H9 (cell line): ENCODE measurements at regions not wholly inside any gene's neighbourhood (a gene's known extent, or its start where the extent isn't known, plus 50 kb on each side); places are given as distances from the start of the nearest gene placed in this dataset.

Experiments used
- DNase-seq: peaks from one replicate; pipeline ENCODE4 v3.0.0-alpha.2; 2017
- H2AFZ ChIP-seq: one replicate; pipeline ENCODE4 v1.6.1; 2013; ENCODE audit warnings: mild to moderate bottlenecking, low read length, control low read depth, moderate library complexity
- H2AK5ac ChIP-seq: 2 replicates; pipeline ENCODE4 v1.6.1; 2013; ENCODE audit warnings: low read length, control low read depth, mixed read lengths; ENCODE audit not compliant: insufficient read length
- H2BK120ac ChIP-seq: one replicate; pipeline ENCODE4 v1.6.1; 2013; ENCODE audit warnings: low read depth, mild to moderate bottlenecking, low read length, control low read depth, inconsistent platforms; ENCODE audit not compliant: poor library complexity, severe bottlenecking
- H2BK12ac ChIP-seq: 2 replicates; pipeline ENCODE4 v1.6.1; 2013; ENCODE audit warnings: low read length, control low read depth, mixed read lengths, low read depth; ENCODE audit not compliant: insufficient read length
- H2BK15ac ChIP-seq: 2 replicates; pipeline ENCODE4 v1.6.1; 2013; ENCODE audit warnings: low read depth, low read length, control low read depth
- H2BK20ac ChIP-seq: one replicate; pipeline ENCODE4 v1.6.1; 2013; ENCODE audit warnings: low read depth, mild to moderate bottlenecking, low read length, control low read depth, inconsistent platforms; ENCODE audit not compliant: poor library complexity, severe bottlenecking
- H2BK5ac ChIP-seq: 2 replicates; pipeline ENCODE4 v1.6.1; 2013; ENCODE audit warnings: low read length, control low read depth, mixed read lengths; ENCODE audit not compliant: insufficient read length
- H3K14ac ChIP-seq: 2 replicates; pipeline ENCODE4 v1.6.1; 2013; ENCODE audit warnings: low read length, control low read depth; ENCODE audit not compliant: insufficient read depth
- H3K18ac ChIP-seq: 2 replicates; pipeline ENCODE4 v1.6.1; 2013; ENCODE audit warnings: low read depth, mild to moderate bottlenecking, mixed read lengths, low read length, control low read depth; ENCODE audit not compliant: insufficient read length
- H3K23ac ChIP-seq: 2 replicates; pipeline ENCODE4 v1.6.1; 2013; ENCODE audit warnings: low read length, control low read depth, mixed read lengths, low read depth; ENCODE audit not compliant: insufficient read length
- H3K23me2 ChIP-seq: 2 replicates; pipeline ENCODE4 v1.6.1; 2013; ENCODE audit warnings: low read depth, mild to moderate bottlenecking, mixed read lengths, low read length, control low read depth; ENCODE audit not compliant: insufficient read length, poor library complexity, severe bottlenecking
- H3K27ac ChIP-seq: 2 replicates; pipeline ENCODE4 v1.5.1; 2013; ENCODE audit warnings: low read length, control low read depth, mixed read lengths, low read depth; ENCODE audit not compliant: insufficient read length
- H3K27me3 ChIP-seq: 2 replicates; pipeline ENCODE4 v1.6.1; 2013; ENCODE audit warnings: low read length, control low read depth, inconsistent platforms; ENCODE audit not compliant: insufficient read depth
- H3K4ac ChIP-seq: 2 replicates; pipeline ENCODE4 v1.6.1; 2013; ENCODE audit warnings: low read depth, mild to moderate bottlenecking, control low read depth, inconsistent platforms, low read length, moderate library complexity
- H3K4me1 ChIP-seq: 2 replicates; pipeline ENCODE4 v1.6.1; 2013; ENCODE audit warnings: low read length, control low read depth, inconsistent platforms; ENCODE audit not compliant: insufficient read depth
- H3K4me2 ChIP-seq: 2 replicates; pipeline ENCODE4 v1.6.1; 2013; ENCODE audit warnings: low read length, control low read depth, mixed read lengths; ENCODE audit not compliant: insufficient read length, insufficient read depth
- H3K56ac ChIP-seq: 2 replicates; pipeline ENCODE4 v1.6.1; 2013; ENCODE audit warnings: low read depth, mild to moderate bottlenecking, mixed read lengths, low read length, control low read depth; ENCODE audit not compliant: insufficient read length
- H3K79me1 ChIP-seq: 2 replicates; pipeline ENCODE4 v1.6.1; 2013; ENCODE audit warnings: low read depth, mild to moderate bottlenecking, moderate library complexity, low read length, control low read depth, inconsistent platforms; ENCODE audit not compliant: insufficient read depth, poor library complexity, severe bottlenecking
- H3K79me2 ChIP-seq: 2 replicates; pipeline ENCODE4 v1.6.1; 2013; ENCODE audit warnings: low read length, control low read depth, inconsistent platforms; ENCODE audit not compliant: insufficient read depth
- H3K9ac ChIP-seq: 2 replicates; pipeline ENCODE4 v1.6.1; 2013; ENCODE audit warnings: low read length, control low read depth, mixed read lengths; ENCODE audit not compliant: insufficient read length; ENCODE audit errors: extremely low read depth
- H3K9me3 ChIP-seq: one replicate; pipeline ENCODE4 v1.6.1; 2013; ENCODE audit warnings: low read depth, low read length, inconsistent platforms; ENCODE audit not compliant: control insufficient read depth
- H3T11ph ChIP-seq: one replicate; pipeline ENCODE4 v1.6.1; 2013; ENCODE audit warnings: mild to moderate bottlenecking, low read length, control low read depth, inconsistent platforms
- H4K20me1 ChIP-seq: one replicate; pipeline ENCODE4 v1.6.1; 2013; ENCODE audit not compliant: control insufficient read depth, insufficient read length, insufficient read depth
- H4K5ac ChIP-seq: 2 replicates; pipeline ENCODE4 v1.6.1; 2013; ENCODE audit warnings: low read depth, mild to moderate bottlenecking, mixed read lengths, low read length, control low read depth; ENCODE audit not compliant: insufficient read length
- H4K8ac ChIP-seq: replicated peaks from 2 replicates; pipeline ENCODE4 v1.6.1; 2013; ENCODE audit warnings: low read length, control low read depth, mixed read lengths, low read depth; ENCODE audit not compliant: insufficient read length
- H4K91ac ChIP-seq: 2 replicates; pipeline ENCODE4 v1.6.1; 2013; ENCODE audit warnings: low read depth, mild to moderate bottlenecking, moderate library complexity, mixed read lengths, low read length, control low read depth; ENCODE audit not compliant: insufficient read length
- H3K27ac Mint-ChIP-seq, 3 experiments: 2 replicates in 2 of 3; 3 replicates in 1 of 3; pipeline ENCODE4 v1.8.0; 2020 to 2021; ENCODE audit warnings: mixed read lengths in 3 of 3, mild to moderate bottlenecking in 1 of 3, moderate library complexity in 1 of 3
- H3K27me3 Mint-ChIP-seq: 2 replicates; pipeline ENCODE4 v1.8.0; 2021; ENCODE audit warnings: low read depth, mild to moderate bottlenecking, moderate library complexity, mixed read lengths
- H3K36me3 Mint-ChIP-seq, 3 experiments: 2 replicates in 2 of 3; 3 replicates in 1 of 3; pipeline ENCODE4 v1.8.0; 2020 to 2021; ENCODE audit warnings: low read depth in 3 of 3, mixed read lengths in 3 of 3; ENCODE audit not compliant: insufficient read depth in 1 of 3
- H3K4me1 Mint-ChIP-seq, 2 experiments: 2 replicates each; pipeline ENCODE4 v1.8.0; 2020; ENCODE audit warnings: mixed read lengths in 2 of 2
- H3K4me3 Mint-ChIP-seq, 2 experiments: 2 replicates in 1 of 2; 3 replicates in 1 of 2; pipeline ENCODE4 v1.8.0; 2020 to 2021; ENCODE audit warnings: mild to moderate bottlenecking in 2 of 2, mixed read lengths in 2 of 2, moderate library complexity in 1 of 2
- H3K9me3 Mint-ChIP-seq, 2 experiments: 2 replicates in 1 of 2; 3 replicates in 1 of 2; pipeline ENCODE4 v1.8.0; 2020; ENCODE audit warnings: mild to moderate bottlenecking in 2 of 2, mixed read lengths in 2 of 2, moderate library complexity in 1 of 2
- WGBS: extraction: QIAGEN DNeasy Blood & Tissue Kit; methylation state at CpG from one replicate; pipeline ENCODE4 v1.1.7; 2013; ENCODE audit warnings: missing lambda C conversion rate, low lambda C conversion rate, mixed read lengths; ENCODE audit not compliant: insufficient read length; ENCODE audit errors: extremely low coverage; 5-methylcytosine and 5-hydroxymethylcytosine counted together
- TF ChIP-seq, protein P1 (sequence below): fragments of 200-600 bp; sonication (generic); conservative IDR thresholded peaks from 3 replicates; pipeline ENCODE4 v1.8.0; 2021; ENCODE audit warnings: antibody characterized with exemption, mild to moderate bottlenecking

DNA sequence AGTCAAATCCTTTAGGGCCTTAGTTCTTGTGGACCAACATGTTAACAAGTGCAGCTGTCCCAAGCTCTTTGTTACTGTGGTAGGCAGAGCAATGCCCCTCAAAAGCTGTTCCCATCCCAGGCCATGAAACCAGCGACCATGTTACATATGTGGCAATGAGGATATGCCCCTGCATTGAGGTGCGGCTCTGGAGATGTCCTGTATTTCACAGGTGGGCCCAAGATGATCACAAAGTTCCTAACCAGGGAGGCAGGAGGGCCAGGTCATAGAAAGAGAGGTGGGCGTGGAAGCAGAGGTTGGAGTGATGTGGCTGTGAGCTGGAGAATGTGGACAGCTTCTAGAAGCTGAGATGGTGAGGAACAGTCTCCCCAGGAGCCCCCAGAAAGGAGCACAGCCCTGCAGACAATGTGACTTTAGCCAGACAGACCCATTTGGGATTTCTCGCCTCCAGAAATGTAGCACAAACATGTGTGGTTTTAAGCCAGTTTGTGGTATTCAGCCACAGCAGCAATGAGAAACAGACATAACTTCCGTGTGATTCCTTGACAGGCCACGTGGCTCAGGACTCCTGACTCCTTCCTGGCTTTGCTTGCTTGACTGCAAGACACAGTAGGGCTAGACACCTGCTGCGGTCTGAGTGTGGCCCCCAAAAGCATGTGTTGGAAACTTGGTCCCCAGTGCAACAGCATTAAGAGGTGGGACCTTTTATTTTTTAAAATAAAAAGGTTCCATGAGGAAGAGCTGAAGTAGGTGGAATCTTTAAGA, 778.3 kb downstream of the KCNJ18 start:
- no CpG with 5 or more reads among the region's 7 CpGs for WGBS
- H3K9me3 ChIP-seq, result peaks cover 57% of the 10 kb centered on the region

More for the DNA sequence above, 778.3 kb downstream of the KCNJ18 start:
- no peak overlapping the region for H3K18ac ChIP-seq
- H2AK5ac ChIP-seq, result no peak overlapping the region
- no peak overlapping the region for H3K23ac ChIP-seq
- no peak overlapping the region for H2BK15ac ChIP-seq
- Mint-ChIP-seq H3K4me1 (no peaks in the 10 kb centered on the region), H3K4me3 (no peak overlapping the region), H3K27me3 (peaks cover 3% of the 10 kb centered on the region; the same call in 1 of the 2 replicates), H3K27ac (no peak overlapping the region), H3K36me3 (peaks cover 9 to 25% (median 14%) of the 10 kb centered on the region in 3 experiments; a peak in 6 of 7 replicates), H3K9me3 (peaks cover 87 to 90% of the 10 kb centered on the region in 2 experiments)
- H3K23me2 ChIP-seq, result no peaks in the 10 kb centered on the region
- H3T11ph ChIP-seq, result no peak overlapping the region
- H3K27ac ChIP-seq, result no peak overlapping the region
- H3K79me1 ChIP-seq, result no peaks in the 10 kb centered on the region
- no peak overlapping the region for H2BK20ac ChIP-seq
- no peak overlapping the region for H2BK5ac ChIP-seq
- H2BK120ac ChIP-seq, result no peak overlapping the region
- no peaks in the 10 kb centered on the region for H3K4me1 ChIP-seq
- H2BK12ac ChIP-seq, result no peak overlapping the region
- H3K79me2 ChIP-seq, result no peaks in the 10 kb centered on the region
- no peak overlapping the region for H4K5ac ChIP-seq
- no peak overlapping the region for H4K91ac ChIP-seq
- H3K9ac ChIP-seq, result no peak overlapping the region
- TF ChIP-seq, protein P1, sequence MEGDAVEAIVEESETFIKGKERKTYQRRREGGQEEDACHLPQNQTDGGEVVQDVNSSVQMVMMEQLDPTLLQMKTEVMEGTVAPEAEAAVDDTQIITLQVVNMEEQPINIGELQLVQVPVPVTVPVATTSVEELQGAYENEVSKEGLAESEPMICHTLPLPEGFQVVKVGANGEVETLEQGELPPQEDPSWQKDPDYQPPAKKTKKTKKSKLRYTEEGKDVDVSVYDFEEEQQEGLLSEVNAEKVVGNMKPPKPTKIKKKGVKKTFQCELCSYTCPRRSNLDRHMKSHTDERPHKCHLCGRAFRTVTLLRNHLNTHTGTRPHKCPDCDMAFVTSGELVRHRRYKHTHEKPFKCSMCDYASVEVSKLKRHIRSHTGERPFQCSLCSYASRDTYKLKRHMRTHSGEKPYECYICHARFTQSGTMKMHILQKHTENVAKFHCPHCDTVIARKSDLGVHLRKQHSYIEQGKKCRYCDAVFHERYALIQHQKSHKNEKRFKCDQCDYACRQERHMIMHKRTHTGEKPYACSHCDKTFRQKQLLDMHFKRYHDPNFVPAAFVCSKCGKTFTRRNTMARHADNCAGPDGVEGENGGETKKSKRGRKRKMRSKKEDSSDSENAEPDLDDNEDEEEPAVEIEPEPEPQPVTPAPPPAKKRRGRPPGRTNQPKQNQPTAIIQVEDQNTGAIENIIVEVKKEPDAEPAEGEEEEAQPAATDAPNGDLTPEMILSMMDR, result no peak
- H3K4ac ChIP-seq, result no peak overlapping the region
- DNase-seq, result no peak
- H2AFZ ChIP-seq, result no peak overlapping the region
- no peak overlapping the region for H3K14ac ChIP-seq
- H3K56ac ChIP-seq, result no peak overlapping the region
- H3K4me2 ChIP-seq, result no peak overlapping the region
- no peaks in the 10 kb centered on the region for H3K27me3 ChIP-seq
- no peak overlapping the region for H4K8ac ChIP-seq
- H4K20me1 ChIP-seq, result no peaks in the 10 kb centered on the region
